GM23248 (cell line): ENCODE measurements at regions not wholly inside any gene's neighbourhood (a gene's known extent, or its start where the extent isn't known, plus 50 kb on each side); places are given as distances from the start of the nearest gene placed in this dataset.

Source experiments
- EZH2 ChIP-seq: fragments of 200-600 bp; sonication (generic); IDR thresholded peaks from 2 replicates; pipeline ENCODE4 v1.6.1; 2018; ENCODE audit warnings: antibody characterized with exemption, mild to moderate bottlenecking; ENCODE audit not compliant: insufficient read depth, poor library complexity, severe bottlenecking
- EZH2phosphoT487 ChIP-seq: fragments of 200-600 bp; sonication (generic); IDR thresholded peaks from 2 replicates; pipeline ENCODE4 v1.6.1; 2018; ENCODE audit warnings: antibody characterized with exemption, moderate library complexity, mild to moderate bottlenecking, low read depth; ENCODE audit not compliant: insufficient read depth

DNA sequence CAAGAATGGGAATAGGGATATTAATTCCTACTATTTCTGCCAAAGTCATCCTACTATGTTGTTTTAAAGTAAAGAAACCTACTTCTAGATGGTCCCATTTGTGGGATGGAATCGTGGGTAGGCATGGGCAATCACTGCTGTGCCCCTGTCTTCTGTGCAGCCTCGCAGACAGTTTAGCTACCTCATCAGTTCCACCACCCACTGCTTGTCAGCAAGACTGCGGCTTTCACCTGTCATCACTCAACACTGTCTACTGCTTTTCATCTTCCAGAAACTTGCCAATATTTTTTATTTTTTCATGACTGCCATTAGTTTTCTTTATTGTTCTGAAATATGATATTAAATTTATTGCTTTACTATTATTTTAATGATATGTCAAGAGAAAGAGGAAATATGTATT is 368.1 kb upstream of the KYNU start:
- TF ChIP-seq EZH2phosphoT487 (no peak), EZH2 (no peak)
